Activated CD4-positive, alpha-beta T cell treated with anti-CD3 and anti-CD28 coated beads, Interleukin-2, amount 50 U/mL, for 48 hours (primary cell): ENCODE measurements at regions not wholly inside any gene's neighbourhood (a gene's known extent, or its start where the extent isn't known, plus 50 kb on each side); places are given as distances from the start of the nearest gene placed in this dataset.
"Not testable (repeated sequence)": the region's sequence is repeated elsewhere in the genome, so short reads cannot be mapped to it uniquely, and the experiment has no call there.

Experiments
- DNase-seq, 2 experiments: peaks; one replicate each; pipeline ENCODE4 v3.0.0-alpha.2; 2020

- no peak for DNase-seq
Measured at GRCh38 chr5:103904651-103905050, 342.1 kb upstream of the NUDT12 start.

- no peak for DNase-seq
Measured at GRCh38 chr5:103902893-103903292, 340.3 kb upstream of the NUDT12 start.

- DNase-seq, result no peak
Measured at GRCh38 chr5:103901885-103902284, 339.3 kb upstream of the NUDT12 start.

- DNase-seq, result no peak
Measured at GRCh38 chr5:103896593-103896992, 334.0 kb upstream of the NUDT12 start.

- no peak for DNase-seq
Measured at GRCh38 chr5:103895738-103896137, 333.1 kb upstream of the NUDT12 start.

- DNase-seq, result no peak
Measured at GRCh38 chr5:103894882-103895281, 332.3 kb upstream of the NUDT12 start.

- DNase-seq, result no peak
Measured at GRCh38 chr5:103891151-103891550, 328.6 kb upstream of the NUDT12 start.

GRCh38 chr5:103890313-103890712 lies 327.7 kb upstream of the NUDT12 start:
- DNase-seq, result no peak

GRCh38 chr5:103889500-103890209 lies 327.1 kb upstream of the NUDT12 start:
- no peak for DNase-seq

- no peak for DNase-seq
Measured at GRCh38 chr5:103886826-103887225, 324.2 kb upstream of the NUDT12 start.

- DNase-seq, result no peak
Measured at GRCh38 chr5:103883143-103883542, 320.6 kb upstream of the NUDT12 start.

- no peak for DNase-seq
Measured at GRCh38 chr5:103881560-103881959, 319.0 kb upstream of the NUDT12 start.

- no peak for DNase-seq
Measured at GRCh38 chr5:103867857-103868598, 305.4 kb upstream of the NUDT12 start.

- no peak for DNase-seq
Measured at GRCh38 chr5:103866169-103866568, 303.6 kb upstream of the NUDT12 start.

GRCh38 chr5:103862398-103862797 lies 299.8 kb upstream of the NUDT12 start:
- DNase-seq, result no peak

GRCh38 chr5:103860327-103860726 lies 297.7 kb upstream of the NUDT12 start:
- DNase-seq, result no peak

GRCh38 chr5:103858367-103858766 lies 295.8 kb upstream of the NUDT12 start:
- DNase-seq, result not testable (repeated sequence)

- no peak for DNase-seq
Measured at GRCh38 chr5:103851091-103851490, 288.5 kb upstream of the NUDT12 start.

GRCh38 chr5:103849934-103850333 lies 287.3 kb upstream of the NUDT12 start:
- no peak for DNase-seq

GRCh38 chr5:103847060-103847459 lies 284.5 kb upstream of the NUDT12 start:
- no peak for DNase-seq

- DNase-seq, result no peak
Measured at GRCh38 chr5:103842936-103843335, 280.3 kb upstream of the NUDT12 start.

- DNase-seq, result no peak
Measured at GRCh38 chr5:103840600-103840999, 278.0 kb upstream of the NUDT12 start.

- DNase-seq, result no peak
Measured at GRCh38 chr5:103834216-103834615, 271.6 kb upstream of the NUDT12 start.

GRCh38 chr5:103829585-103829984 lies 267.0 kb upstream of the NUDT12 start:
- DNase-seq, result no peak

- no peak for DNase-seq
Measured at GRCh38 chr5:103827976-103828375, 265.4 kb upstream of the NUDT12 start.
